ENCODE measurements at regions not wholly inside any gene's neighbourhood (a gene's known extent, or its start where the extent isn't known, plus 50 kb on each side); places are given as distances from the start of the nearest gene placed in this dataset.

DNA sequence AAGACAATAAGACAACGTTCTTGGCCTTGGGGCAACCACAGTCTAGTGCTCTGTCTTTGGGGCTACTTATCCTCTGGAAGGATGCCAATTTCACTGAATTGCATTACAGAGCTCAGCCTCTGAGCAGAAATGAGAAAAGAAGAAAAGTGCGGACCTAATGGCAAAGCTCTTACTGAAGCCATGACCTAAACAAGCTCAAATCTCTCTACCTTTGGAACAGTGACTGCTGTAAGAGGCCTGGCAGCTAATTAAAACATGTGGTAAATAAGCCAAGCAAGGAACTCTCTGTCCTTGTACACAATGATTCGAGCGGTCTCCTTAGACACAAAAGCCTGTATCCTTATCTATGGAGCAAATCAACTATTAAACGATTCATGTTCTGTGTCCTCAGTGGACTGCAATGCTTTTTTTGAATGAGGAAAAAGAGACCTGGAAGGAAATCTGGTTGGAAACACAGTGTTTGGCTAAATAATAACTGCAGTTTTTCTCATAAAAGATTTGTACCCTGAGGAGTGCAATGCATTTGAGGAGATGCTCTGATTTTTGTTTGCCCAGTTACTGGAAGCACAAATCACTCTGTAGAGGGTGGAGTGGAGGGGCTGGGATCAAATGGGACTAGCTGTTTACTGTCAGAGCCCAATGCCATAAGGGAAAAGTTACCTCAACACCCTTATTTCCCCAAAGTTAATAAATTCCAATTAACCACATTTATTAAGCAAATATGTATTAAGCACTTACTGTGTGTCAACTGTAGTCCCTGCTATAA, 113.9 kb downstream of the NDUFA12 start:
- H3K36me3 ChIP-seq (ENCODE audit: low read depth), result no peaks in the 10 kb centered on the region
- intact Hi-C loops (cut with DNase I, micrococcal nuclease), result no loop called here
- DNase-seq (no peak), ATAC-seq (no peak)
- TF ChIP-seq, protein P1, sequence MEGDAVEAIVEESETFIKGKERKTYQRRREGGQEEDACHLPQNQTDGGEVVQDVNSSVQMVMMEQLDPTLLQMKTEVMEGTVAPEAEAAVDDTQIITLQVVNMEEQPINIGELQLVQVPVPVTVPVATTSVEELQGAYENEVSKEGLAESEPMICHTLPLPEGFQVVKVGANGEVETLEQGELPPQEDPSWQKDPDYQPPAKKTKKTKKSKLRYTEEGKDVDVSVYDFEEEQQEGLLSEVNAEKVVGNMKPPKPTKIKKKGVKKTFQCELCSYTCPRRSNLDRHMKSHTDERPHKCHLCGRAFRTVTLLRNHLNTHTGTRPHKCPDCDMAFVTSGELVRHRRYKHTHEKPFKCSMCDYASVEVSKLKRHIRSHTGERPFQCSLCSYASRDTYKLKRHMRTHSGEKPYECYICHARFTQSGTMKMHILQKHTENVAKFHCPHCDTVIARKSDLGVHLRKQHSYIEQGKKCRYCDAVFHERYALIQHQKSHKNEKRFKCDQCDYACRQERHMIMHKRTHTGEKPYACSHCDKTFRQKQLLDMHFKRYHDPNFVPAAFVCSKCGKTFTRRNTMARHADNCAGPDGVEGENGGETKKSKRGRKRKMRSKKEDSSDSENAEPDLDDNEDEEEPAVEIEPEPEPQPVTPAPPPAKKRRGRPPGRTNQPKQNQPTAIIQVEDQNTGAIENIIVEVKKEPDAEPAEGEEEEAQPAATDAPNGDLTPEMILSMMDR (IDR thresholded peaks at IDR 0.05), result no peak
- no peaks in the 10 kb centered on the region for H3K4me1 ChIP-seq (ENCODE audit: low read depth)
- H3K9me3 ChIP-seq, result no peaks in the 10 kb centered on the region
- H3K4me3 ChIP-seq, result no peak overlapping the region

GRCh38 chr12:94879542-94879941, 124.0 kb downstream of the NDUFA12 start:
- no peaks in the 10 kb centered on the region for H3K4me1 ChIP-seq (ENCODE audit: low read depth)
- H3K4me3 ChIP-seq, result no peak overlapping the region
- TF ChIP-seq, protein P1 (IDR thresholded peaks at IDR 0.05), result no peak
- no peaks in the 10 kb centered on the region for H3K36me3 ChIP-seq (ENCODE audit: low read depth)
- intact Hi-C loops (cut with DNase I, micrococcal nuclease), result no loop called here
- DNase-seq, result peak in 1 of 3 donors; percentile 31
- H3K9me3 ChIP-seq, result no peaks in the 10 kb centered on the region
- no peak for ATAC-seq

GRCh38 chr12:94875525-94875924, 128.0 kb downstream of the NDUFA12 start:
- ATAC-seq (peak; percentile 63), DNase-seq (peak in 1 of 3 donors; percentile 15)
- H3K4me1 ChIP-seq (ENCODE audit: low read depth), result peaks cover 5% of the 10 kb centered on the region
- no peaks in the 10 kb centered on the region for H3K36me3 ChIP-seq (ENCODE audit: low read depth)
- TF ChIP-seq, protein P1 (IDR thresholded peaks at IDR 0.05), result no peak
- H3K9me3 ChIP-seq, result no peaks in the 10 kb centered on the region
- no peak overlapping the region for H3K4me3 ChIP-seq
- intact Hi-C loops (cut with DNase I, micrococcal nuclease), result no loop called here

- intact Hi-C loops (cut with DNase I, micrococcal nuclease), result no loop called here
- no peak overlapping the region for H3K4me3 ChIP-seq
- ATAC-seq (no peak), DNase-seq (no peak)
- no peaks in the 10 kb centered on the region for H3K36me3 ChIP-seq (ENCODE audit: low read depth)
- TF ChIP-seq, protein P1 (IDR thresholded peaks at IDR 0.05), result no peak
- no peaks in the 10 kb centered on the region for H3K9me3 ChIP-seq
- H3K4me1 ChIP-seq (ENCODE audit: low read depth), result peaks cover 5% of the 10 kb centered on the region
Measured at GRCh38 chr12:94874518-94875302, 128.8 kb downstream of the NDUFA12 start.

DNA sequence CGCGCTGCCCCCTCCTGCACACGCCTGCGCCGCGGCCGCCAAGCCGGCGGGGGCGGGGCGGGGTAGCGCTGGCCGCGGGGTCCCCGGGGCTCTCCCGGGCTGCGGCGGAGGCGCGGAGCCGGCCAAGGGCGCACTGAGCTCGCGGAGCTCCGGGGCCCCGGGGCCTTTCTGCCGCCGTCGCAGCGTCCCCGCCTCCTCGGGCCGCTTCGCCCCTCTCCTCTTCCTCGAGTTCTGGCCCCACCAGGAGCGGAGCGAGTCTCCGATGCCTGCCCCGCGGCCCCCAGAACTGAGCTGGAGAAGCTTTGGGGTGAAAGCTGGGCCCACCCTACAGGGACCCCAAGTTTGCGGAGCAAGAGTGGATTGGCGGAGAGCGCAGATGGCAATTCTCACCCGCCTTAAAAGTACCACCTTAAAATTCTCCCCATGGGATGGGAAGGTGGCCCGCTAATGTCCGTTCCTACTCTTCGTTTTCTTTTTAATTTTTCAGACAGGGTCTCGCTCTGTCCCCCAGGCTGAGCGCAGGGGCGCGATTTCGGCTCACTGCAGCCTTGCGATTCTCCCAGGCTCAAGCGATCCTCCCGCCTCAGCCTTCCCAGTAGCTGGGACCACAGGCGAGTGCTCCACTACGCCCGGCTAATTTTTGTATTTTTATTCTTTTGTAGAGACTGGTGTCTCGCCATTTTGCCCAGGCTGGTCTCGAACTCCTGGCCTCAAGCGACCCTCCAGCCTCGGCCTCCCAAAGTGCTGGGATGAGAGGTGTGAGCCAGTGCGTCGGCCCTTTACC, 129.6 kb downstream of the NDUFA12 start:
- peaks cover 5% of the 10 kb centered on the region for H3K4me1 ChIP-seq (ENCODE audit: low read depth)
- no peak for DNase-seq
- H3K36me3 ChIP-seq (ENCODE audit: low read depth), result no peaks in the 10 kb centered on the region
- intact Hi-C loops (cut with DNase I, micrococcal nuclease), result no loop called here
- no peaks in the 10 kb centered on the region for H3K9me3 ChIP-seq
- no peak for ATAC-seq
- TF ChIP-seq, protein P1 (IDR thresholded peaks at IDR 0.05), result no peak
- H3K4me3 ChIP-seq, result no peak overlapping the region
